ENCODE measurements at regions not wholly inside any gene's neighbourhood (a gene's known extent, or its start where the extent isn't known, plus 50 kb on each side); places are given as distances from the start of the nearest gene placed in this dataset.

- Histone ChIP-seq H3K4me3 (no peak overlapping the region), H3K27me3 (replicated peaks; ENCODE audit: insufficient read depth) (no peaks in the 10 kb centered on the region), H3K36me3 (no peaks in the 10 kb centered on the region), H3K27ac (no peak overlapping the region), H3K4me1 (ENCODE audit: control insufficient read depth in 1 of 2, low read depth in 2 of 2) (peaks cover 4 to 9% of the 10 kb centered on the region in 2 donors), H3K9me3 (no peaks in the 10 kb centered on the region)
- DNase-seq (ENCODE audit: low spot score) (no peak), ATAC-seq (ENCODE audit: insufficient number of reproducible peaks, low FRiP score, low read depth) (no peak)
- TF ChIP-seq, protein P1, sequence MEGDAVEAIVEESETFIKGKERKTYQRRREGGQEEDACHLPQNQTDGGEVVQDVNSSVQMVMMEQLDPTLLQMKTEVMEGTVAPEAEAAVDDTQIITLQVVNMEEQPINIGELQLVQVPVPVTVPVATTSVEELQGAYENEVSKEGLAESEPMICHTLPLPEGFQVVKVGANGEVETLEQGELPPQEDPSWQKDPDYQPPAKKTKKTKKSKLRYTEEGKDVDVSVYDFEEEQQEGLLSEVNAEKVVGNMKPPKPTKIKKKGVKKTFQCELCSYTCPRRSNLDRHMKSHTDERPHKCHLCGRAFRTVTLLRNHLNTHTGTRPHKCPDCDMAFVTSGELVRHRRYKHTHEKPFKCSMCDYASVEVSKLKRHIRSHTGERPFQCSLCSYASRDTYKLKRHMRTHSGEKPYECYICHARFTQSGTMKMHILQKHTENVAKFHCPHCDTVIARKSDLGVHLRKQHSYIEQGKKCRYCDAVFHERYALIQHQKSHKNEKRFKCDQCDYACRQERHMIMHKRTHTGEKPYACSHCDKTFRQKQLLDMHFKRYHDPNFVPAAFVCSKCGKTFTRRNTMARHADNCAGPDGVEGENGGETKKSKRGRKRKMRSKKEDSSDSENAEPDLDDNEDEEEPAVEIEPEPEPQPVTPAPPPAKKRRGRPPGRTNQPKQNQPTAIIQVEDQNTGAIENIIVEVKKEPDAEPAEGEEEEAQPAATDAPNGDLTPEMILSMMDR (IDR thresholded peaks at IDR 0.05) = no peak
Observed at GRCh38 chr11:91794146-91794545, 430.5 kb upstream of the FAT3 start.

DNA sequence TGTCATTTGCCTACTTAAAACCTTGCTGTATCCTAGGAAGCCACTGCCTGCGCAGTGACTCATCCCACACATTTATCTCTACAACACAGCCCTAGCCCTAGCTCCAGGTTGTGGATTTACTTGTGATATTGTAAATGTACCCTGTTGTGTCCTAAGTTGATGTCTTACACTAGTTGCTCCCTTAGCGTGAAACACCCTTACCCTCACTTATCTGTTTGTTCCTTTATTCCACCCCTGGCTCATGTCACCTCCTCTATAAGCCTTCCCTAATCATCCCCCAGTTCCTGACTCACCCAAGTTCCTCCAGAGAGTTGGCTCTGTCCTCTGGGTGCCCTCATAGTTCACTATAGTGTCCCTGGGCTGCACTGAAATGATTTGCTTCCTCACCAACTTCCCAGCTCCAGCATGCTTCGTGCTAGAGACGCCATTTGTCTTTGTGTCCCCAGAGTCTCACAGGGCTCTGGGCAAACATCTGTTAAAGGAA lies 431.8 kb upstream of the FAT3 start:
- no peak overlapping the region for H3K27ac ChIP-seq
- H3K9me3 ChIP-seq = no peaks in the 10 kb centered on the region
- DNase-seq (ENCODE audit: low spot score) (no peak), ATAC-seq (ENCODE audit: insufficient number of reproducible peaks, low FRiP score, low read depth) (no peak)
- no peaks in the 10 kb centered on the region for H3K36me3 ChIP-seq
- TF ChIP-seq, protein P1 (IDR thresholded peaks at IDR 0.05) = no peak
- no peak overlapping the region for H3K4me3 ChIP-seq
- H3K27me3 ChIP-seq (replicated peaks; ENCODE audit: insufficient read depth) = no peaks in the 10 kb centered on the region
- peaks cover 4 to 9% of the 10 kb centered on the region in 2 donors for H3K4me1 ChIP-seq (ENCODE audit: control insufficient read depth in 1 of 2, low read depth in 2 of 2)

GRCh38 chr11:91791171-91791468 lies 433.5 kb upstream of the FAT3 start:
- Histone ChIP-seq H3K36me3 (no peaks in the 10 kb centered on the region), H3K9me3 (no peaks in the 10 kb centered on the region), H3K4me1 (ENCODE audit: control insufficient read depth in 1 of 2, low read depth in 2 of 2) (peaks cover 4 to 9% of the 10 kb centered on the region in 2 donors), H3K27ac (no peak overlapping the region), H3K4me3 (no peak overlapping the region), H3K27me3 (replicated peaks; ENCODE audit: insufficient read depth) (no peaks in the 10 kb centered on the region)
- TF ChIP-seq, protein P1 (IDR thresholded peaks at IDR 0.05) = no peak
- ATAC-seq (ENCODE audit: insufficient number of reproducible peaks, low FRiP score, low read depth) (no peak), DNase-seq (ENCODE audit: low spot score) (no peak)

DNA sequence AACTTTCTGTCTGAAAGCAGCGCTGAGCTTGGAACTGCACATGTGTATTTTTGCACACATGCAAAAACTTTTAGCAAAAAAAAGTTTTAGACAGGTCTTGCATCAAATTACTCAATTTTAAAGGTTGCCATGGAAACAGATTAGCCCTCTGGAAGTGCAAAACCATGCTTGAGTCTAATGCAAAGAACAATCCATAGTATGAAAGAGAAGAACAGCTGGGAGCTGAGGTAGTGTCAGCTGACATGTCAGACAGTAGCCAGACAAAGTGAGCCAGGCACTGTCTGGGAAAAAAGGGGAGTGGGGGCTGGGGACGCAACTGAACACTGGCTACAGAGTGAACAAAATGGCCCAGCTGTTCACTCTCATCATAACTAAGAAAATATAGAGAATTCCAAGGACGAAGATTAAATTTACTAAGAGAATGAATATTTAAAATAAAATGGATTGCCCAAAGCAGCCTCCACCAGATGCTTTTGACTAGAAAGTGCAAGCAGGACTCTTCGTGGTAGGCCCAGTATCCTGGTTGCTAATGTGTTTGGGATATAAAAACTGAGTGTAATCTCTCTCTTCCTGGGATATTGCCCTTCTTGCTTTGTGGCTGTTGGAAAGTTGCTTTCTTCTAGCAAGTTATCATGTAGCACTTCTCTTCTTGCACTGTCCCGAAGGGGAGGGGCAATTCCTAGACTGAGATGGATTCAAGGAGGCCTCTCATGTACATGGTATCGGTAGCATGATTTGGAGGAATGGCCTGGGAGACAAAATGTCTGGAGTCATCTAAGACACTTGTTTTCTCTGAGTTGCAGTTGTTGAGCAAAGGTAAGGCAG lies 434.1 kb upstream of the FAT3 start:
- Histone ChIP-seq H3K9me3 (no peaks in the 10 kb centered on the region), H3K4me1 (ENCODE audit: control insufficient read depth in 1 of 2, low read depth in 2 of 2) (peaks cover 4 to 9% of the 10 kb centered on the region in 2 donors), H3K4me3 (no peak overlapping the region), H3K36me3 (no peaks in the 10 kb centered on the region), H3K27me3 (replicated peaks; ENCODE audit: insufficient read depth) (no peaks in the 10 kb centered on the region), H3K27ac (no peak overlapping the region)
- TF ChIP-seq, protein P1 (IDR thresholded peaks at IDR 0.05) = no peak
- DNase-seq (ENCODE audit: low spot score) = no peak
- no peak for ATAC-seq (ENCODE audit: insufficient number of reproducible peaks, low FRiP score, low read depth)

- H3K4me1 ChIP-seq (ENCODE audit: control insufficient read depth in 1 of 2, low read depth in 2 of 2) = no peaks in the 10 kb centered on the region
- no peak overlapping the region for H3K4me3 ChIP-seq
- H3K27me3 ChIP-seq (replicated peaks; ENCODE audit: insufficient read depth) = no peaks in the 10 kb centered on the region
- DNase-seq (ENCODE audit: low spot score) = no peak
- no peaks in the 10 kb centered on the region for H3K36me3 ChIP-seq
- H3K27ac ChIP-seq = no peak overlapping the region
- ATAC-seq (ENCODE audit: insufficient number of reproducible peaks, low FRiP score, low read depth) = no peak
- no peaks in the 10 kb centered on the region for H3K9me3 ChIP-seq
- TF ChIP-seq, protein P1 (IDR thresholded peaks at IDR 0.05) = no peak
Observed at GRCh38 chr11:91788764-91789163, 435.9 kb upstream of the FAT3 start.
